HG03135 (cell line): ENCODE measurements at regions not wholly inside any gene's neighbourhood (a gene's known extent, or its start where the extent isn't known, plus 50 kb on each side); places are given as distances from the start of the nearest gene placed in this dataset.

Experiments
- ATAC-seq: cut with Tn5 transposase; IDR thresholded peaks from one replicate; pipeline ENCODE4 v1.9.1; 2021; ENCODE audit warnings: mild to moderate bottlenecking, moderate library complexity; ENCODE audit not compliant: unreplicated experiment

- ATAC-seq, result no peak
Observed at GRCh38 chr22:48015701-48016100, 1253.3 kb downstream of the TBC1D22A start.

- ATAC-seq, result no peak
Observed at GRCh38 chr22:48004936-48005335, 1242.5 kb downstream of the TBC1D22A start.

- ATAC-seq, result no peak
Observed at GRCh38 chr22:48004038-48004437, 1241.6 kb downstream of the TBC1D22A start.

- no peak for ATAC-seq
Observed at GRCh38 chr22:48001101-48001500, 1238.7 kb downstream of the TBC1D22A start.

- ATAC-seq, result no peak
Observed at GRCh38 chr22:47997612-47998011, 1235.2 kb downstream of the TBC1D22A start.

- no peak for ATAC-seq
Observed at GRCh38 chr22:47997052-47997590, 1234.7 kb downstream of the TBC1D22A start.

GRCh38 chr22:47996446-47996857 is 1234.0 kb downstream of the TBC1D22A start:
- ATAC-seq, result no peak

- ATAC-seq, result no peak
Observed at GRCh38 chr22:47995718-47996117, 1233.3 kb downstream of the TBC1D22A start.

- no peak for ATAC-seq
Observed at GRCh38 chr22:47995264-47995627, 1232.8 kb downstream of the TBC1D22A start.

- ATAC-seq, result no peak
Observed at GRCh38 chr22:47994601-47995263, 1232.3 kb downstream of the TBC1D22A start.

GRCh38 chr22:47994045-47994444 is 1231.6 kb downstream of the TBC1D22A start:
- no peak for ATAC-seq

GRCh38 chr22:47990481-47990880 is 1228.0 kb downstream of the TBC1D22A start:
- ATAC-seq, result no peak

- ATAC-seq, result no peak
Observed at GRCh38 chr22:47987885-47988515, 1225.5 kb downstream of the TBC1D22A start.

GRCh38 chr22:47976219-47976618 is 1213.8 kb downstream of the TBC1D22A start:
- ATAC-seq, result no peak

GRCh38 chr22:47967831-47968230 is 1205.4 kb downstream of the TBC1D22A start:
- no peak for ATAC-seq

GRCh38 chr22:47966316-47966715 is 1203.9 kb downstream of the TBC1D22A start:
- ATAC-seq, result no peak

GRCh38 chr22:47965896-47966295 is 1203.4 kb downstream of the TBC1D22A start:
- ATAC-seq, result no peak

GRCh38 chr22:47965066-47965465 is 1202.6 kb downstream of the TBC1D22A start:
- no peak for ATAC-seq

GRCh38 chr22:47963660-47964059 is 1201.2 kb downstream of the TBC1D22A start:
- no peak for ATAC-seq

GRCh38 chr22:47957649-47958048 is 1195.2 kb downstream of the TBC1D22A start:
- ATAC-seq, result no peak

- no peak for ATAC-seq
Observed at GRCh38 chr22:47954107-47954506, 1191.7 kb downstream of the TBC1D22A start.

- no peak for ATAC-seq
Observed at GRCh38 chr22:47944941-47945340, 1182.5 kb downstream of the TBC1D22A start.
